Mesenchymal stem cell (in vitro differentiated cells and primary cell): ENCODE measurements at regions not wholly inside any gene's neighbourhood (a gene's known extent, or its start where the extent isn't known, plus 50 kb on each side); places are given as distances from the start of the nearest gene placed in this dataset.
"Not testable (repeated sequence)": the region's sequence is repeated elsewhere in the genome, so short reads cannot be mapped to it uniquely, and the experiment has no call there.

Source experiments
- DNase-seq: peaks from one replicate; pipeline ENCODE4 v3.0.0-alpha.2; 2013
- H2AFZ ChIP-seq: one replicate; pipeline ENCODE4 v1.6.1; 2013; ENCODE audit warnings: low read depth, mild to moderate bottlenecking, control low read depth, inconsistent platforms, low read length, moderate library complexity
- H2AK5ac ChIP-seq: 2 replicates; pipeline ENCODE4 v1.6.1; 2013; ENCODE audit warnings: low read length, moderate library complexity, mild to moderate bottlenecking, inconsistent platforms; ENCODE audit not compliant: severe bottlenecking
- H2BK120ac ChIP-seq: one replicate; pipeline ENCODE4 v1.6.1; 2013; ENCODE audit warnings: low read depth, mild to moderate bottlenecking, inconsistent platforms, low read length, moderate library complexity
- H2BK12ac ChIP-seq, 2 experiments: one replicate each; pipeline ENCODE4 v1.6.1; 2013; ENCODE audit warnings: inconsistent platforms in 2 of 2, low read length in 2 of 2, mild to moderate bottlenecking in 2 of 2, moderate library complexity in 2 of 2, control low read depth in 1 of 2
- H2BK15ac ChIP-seq: one replicate; pipeline ENCODE4 v1.6.1; 2013; ENCODE audit warnings: mild to moderate bottlenecking, low read depth, inconsistent platforms; ENCODE audit not compliant: poor library complexity, severe bottlenecking
- H2BK5ac ChIP-seq: 2 replicates; pipeline ENCODE4 v1.6.1; 2013; ENCODE audit warnings: low read depth, mild to moderate bottlenecking, low read length, control low read depth, inconsistent platforms; ENCODE audit not compliant: poor library complexity, severe bottlenecking
- H3K14ac ChIP-seq, 2 experiments: one replicate each; pipeline ENCODE4 v1.6.1; 2013; ENCODE audit warnings: inconsistent platforms in 2 of 2, low read length in 2 of 2, control low read depth in 1 of 2, mild to moderate bottlenecking in 1 of 2, moderate library complexity in 1 of 2
- H3K18ac ChIP-seq, 2 experiments: one replicate each; pipeline ENCODE4 v1.6.1; 2013; ENCODE audit warnings: inconsistent platforms in 2 of 2, low read length in 2 of 2, control low read depth in 1 of 2, low read depth in 1 of 2, mild to moderate bottlenecking in 1 of 2
- H3K23ac ChIP-seq, 2 experiments: one replicate each; pipeline ENCODE4 v1.6.1; 2013; ENCODE audit warnings: inconsistent platforms in 2 of 2, low read length in 2 of 2, mild to moderate bottlenecking in 2 of 2, moderate library complexity in 2 of 2, control low read depth in 1 of 2
- H3K27ac ChIP-seq: 2 replicates; pipeline ENCODE4 v1.5.1; 2013; ENCODE audit warnings: mild to moderate bottlenecking, moderate library complexity, low read length, control low read depth, inconsistent platforms; ENCODE audit not compliant: poor library complexity, severe bottlenecking
- H3K27me3 ChIP-seq, 2 experiments: 2 replicates each; pipeline versions ENCODE4 v1.6.1 to v1.7.0; 2013; ENCODE audit warnings: low read length in 2 of 2, mild to moderate bottlenecking in 2 of 2, moderate library complexity in 2 of 2, control low read depth in 1 of 2, inconsistent platforms in 1 of 2; ENCODE audit not compliant: control insufficient read depth in 1 of 2, insufficient read depth in 1 of 2
- H3K36me3 ChIP-seq, 2 experiments: 2 replicates each; pipeline versions ENCODE4 v1.6.1 to v1.7.0; 2013; ENCODE audit warnings: low read length in 2 of 2, control low read depth in 1 of 2, inconsistent platforms in 1 of 2, low read depth in 1 of 2, mild to moderate bottlenecking in 1 of 2; ENCODE audit not compliant: insufficient read depth in 2 of 2, control insufficient read depth in 1 of 2
- H3K4ac ChIP-seq, 2 experiments: one replicate each; pipeline ENCODE4 v1.6.1; 2013; ENCODE audit warnings: inconsistent platforms in 2 of 2, low read length in 2 of 2, mild to moderate bottlenecking in 2 of 2, moderate library complexity in 2 of 2, control low read depth in 1 of 2, low read depth in 1 of 2
- H3K4me1 ChIP-seq: 2 replicates; pipeline ENCODE4 v1.6.1; 2013; ENCODE audit warnings: low read depth, low read length, control low read depth; ENCODE audit not compliant: control insufficient read depth, insufficient read depth
- H3K4me2 ChIP-seq: 2 replicates; pipeline ENCODE4 v1.6.1; 2013; ENCODE audit warnings: low read length, mild to moderate bottlenecking, inconsistent platforms; ENCODE audit not compliant: poor library complexity, severe bottlenecking
- H3K4me3 ChIP-seq, 2 experiments: 2 replicates each; pipeline versions ENCODE4 v1.5.1 to v1.7.0; 2013; ENCODE audit warnings: low read length in 2 of 2, mild to moderate bottlenecking in 2 of 2, control low read depth in 1 of 2, low read depth in 1 of 2; ENCODE audit not compliant: insufficient read depth in 1 of 2
- H3K79me1 ChIP-seq: replicated peaks from 2 replicates; pipeline ENCODE4 v1.6.1; 2013; ENCODE audit warnings: mild to moderate bottlenecking, control low read depth, low read length, inconsistent platforms; ENCODE audit not compliant: poor library complexity, severe bottlenecking
- H3K9ac ChIP-seq: 2 replicates; pipeline ENCODE4 v1.7.0; 2013; ENCODE audit warnings: mild to moderate bottlenecking, low read length, moderate library complexity
- H3K9me3 ChIP-seq: 2 replicates; pipeline ENCODE4 v1.7.0; 2013; ENCODE audit warnings: mild to moderate bottlenecking, low read length; ENCODE audit not compliant: control insufficient read depth
- H4K8ac ChIP-seq: one replicate; pipeline ENCODE4 v1.6.1; 2013; ENCODE audit warnings: inconsistent platforms, mild to moderate bottlenecking, low read length, moderate library complexity
- H4K91ac ChIP-seq: one replicate; pipeline ENCODE4 v1.6.1; 2013; ENCODE audit warnings: mild to moderate bottlenecking, low read length, inconsistent platforms
- WGBS: methylation state at CpG from one replicate; pipeline ENCODE4 v1.1.7; 2013; ENCODE audit warnings: mixed read lengths; 5-methylcytosine and 5-hydroxymethylcytosine counted together

- H3K27me3 ChIP-seq, H2AK5ac ChIP-seq, H4K91ac ChIP-seq, H2BK15ac ChIP-seq, H3K4me2 ChIP-seq, H3K18ac ChIP-seq, H3K4me1 ChIP-seq, H3K4ac ChIP-seq, H2BK5ac ChIP-seq, H2AFZ ChIP-seq, H3K79me1 ChIP-seq, H3K9ac ChIP-seq, H3K36me3 ChIP-seq, H3K14ac ChIP-seq, DNase-seq, H2BK12ac ChIP-seq, H3K23ac ChIP-seq, H2BK120ac ChIP-seq, H4K8ac ChIP-seq, H3K4me3 ChIP-seq, H3K27ac ChIP-seq: not testable (repeated sequence)
- 77% methylated on average over 1 of the region's 2 CpGs for whole genome bisulfite sequencing
- H3K9me3 ChIP-seq = peaks cover 13% of the 10 kb centered on the region
Measured at GRCh38 chr21:9746311-9746710, 775.1 kb upstream of the TPTE start.

GRCh38 chr21:9746831-9747606 lies 774.4 kb upstream of the TPTE start:
- not testable (repeated sequence) for H2BK120ac ChIP-seq, H2BK12ac ChIP-seq, H2BK15ac ChIP-seq, H4K91ac ChIP-seq, H3K27me3 ChIP-seq, H3K4ac ChIP-seq, H2BK5ac ChIP-seq, H4K8ac ChIP-seq, H3K9ac ChIP-seq, H3K18ac ChIP-seq, H3K23ac ChIP-seq, H3K79me1 ChIP-seq, DNase-seq, H3K4me3 ChIP-seq, H2AFZ ChIP-seq, H3K36me3 ChIP-seq, H3K4me1 ChIP-seq, H2AK5ac ChIP-seq, H3K4me2 ChIP-seq, H3K14ac ChIP-seq, H3K27ac ChIP-seq
- H3K9me3 ChIP-seq = peaks cover 13% of the 10 kb centered on the region
- WGBS = 46% methylated on average over 7 of the region's 8 CpGs

- H3K4me1 ChIP-seq, H2BK5ac ChIP-seq, H3K79me1 ChIP-seq, DNase-seq, H2BK12ac ChIP-seq, H4K91ac ChIP-seq, H3K27ac ChIP-seq, H3K18ac ChIP-seq, H3K23ac ChIP-seq, H3K27me3 ChIP-seq, H3K4me2 ChIP-seq, H3K4ac ChIP-seq, H2AK5ac ChIP-seq, H3K36me3 ChIP-seq, H2BK120ac ChIP-seq, H3K9ac ChIP-seq, H3K14ac ChIP-seq, H4K8ac ChIP-seq, H2AFZ ChIP-seq, H2BK15ac ChIP-seq, H3K4me3 ChIP-seq: not testable (repeated sequence)
- H3K9me3 ChIP-seq = peaks cover 15% of the 10 kb centered on the region
- 56% methylated on average over 4 of the region's 5 CpGs for WGBS
Measured at GRCh38 chr21:9747870-9748269, 773.5 kb upstream of the TPTE start.

GRCh38 chr21:9748451-9748850 lies 772.9 kb upstream of the TPTE start:
- H3K4me2 ChIP-seq, H3K27me3 ChIP-seq, H2BK5ac ChIP-seq, H3K4me3 ChIP-seq, H2AK5ac ChIP-seq, H2BK15ac ChIP-seq, H3K36me3 ChIP-seq, H2AFZ ChIP-seq, H2BK120ac ChIP-seq, H3K23ac ChIP-seq, H2BK12ac ChIP-seq, H4K8ac ChIP-seq, H4K91ac ChIP-seq, H3K14ac ChIP-seq, H3K9ac ChIP-seq, H3K27ac ChIP-seq, H3K4me1 ChIP-seq, H3K79me1 ChIP-seq, H3K4ac ChIP-seq, H3K18ac ChIP-seq, DNase-seq: not testable (repeated sequence)
- 44% methylated on average over 4 of the region's 4 CpGs for WGBS
- H3K9me3 ChIP-seq = peaks cover 20% of the 10 kb centered on the region
